ENCODE measurements at regions not wholly inside any gene's neighbourhood (a gene's known extent, or its start where the extent isn't known, plus 50 kb on each side); places are given as distances from the start of the nearest gene placed in this dataset.

DNA sequence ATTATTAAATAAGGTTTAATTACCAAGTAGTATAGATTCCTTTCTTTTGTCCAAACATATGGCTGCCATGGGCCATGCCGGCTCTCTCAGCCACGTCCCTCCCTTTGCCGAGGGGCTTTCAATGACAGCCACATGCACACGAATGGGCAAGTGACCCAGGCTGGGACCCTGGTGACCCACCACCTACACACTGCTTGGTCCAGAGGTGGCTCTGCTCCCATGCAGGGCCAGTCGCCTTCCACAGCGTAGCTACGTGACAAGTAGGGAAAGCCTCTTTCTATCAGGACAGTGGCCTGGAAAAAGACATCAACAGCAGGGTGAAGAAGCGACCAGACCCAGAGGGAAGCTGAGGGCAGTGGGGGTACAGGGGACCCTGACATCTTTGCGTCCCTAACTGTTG lies 152.8 kb upstream of the CST7 start:
- DNase-seq (ENCODE audit: low spot score): no peak

DNA sequence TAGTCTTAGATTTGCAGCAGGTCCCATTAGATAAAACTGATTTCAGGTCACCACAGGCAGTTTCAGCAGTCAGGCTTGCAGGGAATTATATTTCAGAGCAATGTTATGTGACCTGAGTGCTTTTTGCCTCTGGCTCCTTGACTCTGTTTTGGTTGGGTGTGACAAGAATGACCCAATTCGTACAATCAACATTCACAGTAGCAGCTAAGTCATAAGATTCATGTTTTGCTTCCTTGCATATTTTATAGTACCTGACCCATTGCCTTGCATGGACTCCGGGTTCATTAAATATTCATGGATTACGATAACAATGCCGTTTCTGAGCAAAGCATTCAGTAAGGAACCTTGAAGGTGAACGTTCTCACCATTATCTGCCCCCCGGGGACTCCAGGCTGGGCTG lies 152.0 kb upstream of the CST7 start:
- DNase-seq (ENCODE audit: low spot score): no peak

DNA sequence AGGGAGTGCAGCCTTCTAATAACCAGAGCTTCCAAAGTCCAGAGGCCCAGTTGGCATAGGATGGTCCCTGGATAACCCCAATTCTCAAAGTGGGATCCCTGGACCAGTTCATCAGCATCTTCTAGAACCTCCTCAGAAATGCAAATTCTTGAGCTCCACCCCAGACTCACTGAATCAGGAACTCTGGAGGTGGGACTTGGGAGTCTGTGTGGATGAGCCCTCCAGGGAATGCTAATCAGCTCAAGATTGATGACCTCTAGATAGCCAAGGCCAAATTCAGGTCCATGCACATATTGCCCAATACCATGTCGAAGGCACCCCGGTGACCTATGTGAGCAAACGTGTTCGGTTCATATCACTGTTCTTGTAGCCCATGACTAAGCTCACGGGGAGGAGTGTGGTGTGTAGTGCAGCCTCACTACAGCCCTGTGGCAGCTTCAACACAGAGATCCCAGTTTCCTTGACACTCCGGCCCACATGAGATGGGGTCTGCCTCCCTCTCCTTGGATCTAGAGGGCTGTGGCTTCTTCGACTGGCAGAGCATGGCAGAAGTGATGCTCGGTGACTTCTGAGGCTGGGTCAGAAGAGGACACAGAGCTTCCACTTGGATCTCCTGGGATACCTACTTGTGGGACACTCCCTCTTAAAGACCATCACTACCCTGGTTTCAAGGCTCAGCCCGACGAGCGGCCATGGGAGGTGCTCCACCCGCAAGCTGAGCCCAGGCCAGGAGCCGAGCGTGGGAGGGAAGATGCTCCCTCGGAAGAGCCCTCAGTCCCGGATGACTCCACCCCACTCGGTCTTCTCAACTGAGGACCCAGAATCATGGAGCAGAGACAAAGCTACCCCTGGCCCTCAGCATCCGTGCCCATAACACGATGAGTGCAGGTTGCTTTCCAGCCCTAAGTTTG lies 151.1 kb upstream of the CST7 start:
- no peak for DNase-seq (ENCODE audit: low spot score)

DNA sequence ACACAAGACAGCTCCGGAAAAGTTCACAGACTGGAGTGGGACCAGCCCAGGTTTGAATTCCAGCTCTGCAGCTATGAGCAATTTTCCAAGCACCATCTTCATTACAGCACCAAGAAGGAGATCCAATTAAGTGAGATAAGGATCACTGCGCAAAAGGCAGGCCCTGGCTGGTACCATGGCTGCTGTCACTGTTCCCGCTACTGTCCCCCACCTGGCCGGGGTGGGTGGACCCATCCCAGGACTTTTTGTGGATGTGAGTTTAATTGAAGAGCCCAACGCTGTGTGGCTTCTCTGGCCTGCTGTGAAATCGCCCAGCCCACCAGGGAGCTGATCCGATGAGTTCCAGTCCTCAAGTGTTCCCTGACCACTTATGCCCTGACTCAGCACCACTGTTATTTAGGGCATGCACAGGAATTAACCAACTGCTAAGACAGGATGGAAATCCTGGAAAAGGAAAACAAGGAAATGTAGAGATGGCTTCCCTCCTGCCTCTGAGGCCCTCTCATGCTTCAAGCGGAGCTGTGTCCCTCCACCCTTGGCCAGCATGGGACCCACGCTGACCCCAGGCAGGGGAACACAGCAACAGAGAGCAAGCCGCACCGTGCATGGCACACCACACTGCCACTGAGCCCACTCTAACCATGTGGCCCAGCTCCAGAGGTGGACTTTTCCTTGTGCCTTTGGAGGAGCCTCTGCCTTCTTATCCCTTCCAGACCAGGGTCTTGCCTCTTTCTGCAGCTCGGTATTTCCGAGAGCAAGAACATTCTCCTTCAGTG lies 150.0 kb upstream of the CST7 start:
- no peak for DNase-seq (ENCODE audit: low spot score)

DNA sequence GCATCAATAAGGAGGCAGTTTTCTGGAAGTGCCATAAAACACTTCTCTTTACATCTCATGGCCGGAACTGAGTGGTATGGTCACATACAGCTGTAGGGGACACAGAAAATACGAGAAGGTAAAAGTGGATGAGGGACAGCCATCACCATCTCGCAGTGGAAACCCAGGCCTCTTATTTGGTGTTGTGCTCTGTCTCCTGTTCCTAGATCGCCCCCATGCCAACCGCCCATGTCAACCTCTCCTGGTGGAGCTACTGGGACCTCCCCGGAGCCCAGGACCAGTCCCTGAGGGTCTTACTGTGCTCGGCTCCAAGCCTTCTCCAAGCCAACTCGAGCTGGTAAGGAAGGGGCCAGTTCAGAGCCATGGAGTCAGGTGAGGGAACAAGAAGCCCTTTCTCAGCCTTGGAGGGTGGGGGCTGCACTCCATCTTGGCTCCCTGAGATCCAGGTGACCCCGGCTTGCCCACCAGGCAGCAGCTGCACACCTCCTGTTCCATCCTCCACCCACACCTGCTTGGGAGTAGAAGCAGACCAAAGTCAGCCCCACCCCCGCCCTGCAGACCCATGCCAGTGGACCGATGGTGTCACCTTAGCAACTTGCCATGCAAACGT lies 149.0 kb upstream of the CST7 start:
- DNase-seq (ENCODE audit: low spot score): no peak

DNA sequence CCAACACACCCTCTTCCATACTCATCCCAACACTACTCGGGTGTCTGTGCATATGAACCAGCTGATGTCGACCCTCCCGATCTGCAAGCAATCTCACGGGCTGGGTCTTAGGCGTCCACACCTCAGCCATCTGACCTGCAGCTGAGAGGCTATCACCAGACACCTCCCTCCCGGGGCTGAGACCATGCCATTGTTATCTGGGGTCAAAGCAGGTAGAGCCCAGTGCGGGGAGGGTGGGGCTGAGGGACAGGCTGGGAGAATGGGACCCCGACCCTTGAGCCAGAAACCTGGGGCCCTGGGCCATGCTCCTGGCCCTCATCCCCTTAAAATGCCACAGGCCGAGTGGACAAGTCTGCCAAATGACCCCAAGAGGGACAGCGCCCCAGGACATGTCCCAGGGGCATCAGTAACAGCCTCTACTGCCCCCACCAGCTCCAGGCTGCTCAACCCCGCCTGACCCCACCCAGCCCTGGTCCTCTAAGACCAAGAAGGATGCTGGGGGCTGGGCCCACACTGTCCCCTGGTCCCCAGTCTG lies 146.7 kb upstream of the CST7 start:
- DNase-seq (ENCODE audit: low spot score): no peak

DNA sequence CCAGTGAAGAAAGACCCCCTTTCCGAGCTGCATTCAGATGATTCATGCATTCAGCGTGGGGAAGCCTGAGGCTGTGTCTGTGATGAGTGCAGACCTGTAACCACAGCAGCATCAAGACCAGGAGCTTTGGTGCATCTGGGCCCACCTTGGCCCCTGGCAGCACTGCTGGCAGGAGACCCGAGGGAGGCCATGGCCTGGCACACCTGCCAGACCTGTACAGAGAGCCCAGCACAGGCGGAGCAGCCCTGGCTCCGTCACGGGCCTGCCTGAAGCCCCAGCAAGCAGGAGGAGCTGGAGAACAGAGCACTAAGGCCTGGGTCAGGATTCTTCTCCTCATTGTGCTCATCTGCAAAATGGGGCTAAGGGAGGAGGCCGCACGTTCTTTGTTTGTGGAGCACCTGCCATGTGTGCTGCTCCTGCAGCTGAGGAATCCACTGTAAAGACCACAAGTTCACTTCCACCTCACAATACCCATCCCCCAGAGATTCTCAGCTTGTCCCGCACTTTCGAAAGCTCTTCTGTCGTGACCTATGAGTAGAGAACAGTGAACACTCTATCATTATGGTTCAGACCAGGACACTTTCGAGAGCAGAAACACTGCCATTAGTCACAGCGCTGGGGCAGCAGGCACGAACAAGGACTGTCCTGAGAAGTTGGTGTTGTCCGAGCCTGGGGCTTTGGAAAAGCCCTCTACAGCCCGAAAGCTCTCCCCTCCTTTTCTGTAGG lies 144.4 kb upstream of the CST7 start:
- no peak for DNase-seq (ENCODE audit: low spot score)

DNA sequence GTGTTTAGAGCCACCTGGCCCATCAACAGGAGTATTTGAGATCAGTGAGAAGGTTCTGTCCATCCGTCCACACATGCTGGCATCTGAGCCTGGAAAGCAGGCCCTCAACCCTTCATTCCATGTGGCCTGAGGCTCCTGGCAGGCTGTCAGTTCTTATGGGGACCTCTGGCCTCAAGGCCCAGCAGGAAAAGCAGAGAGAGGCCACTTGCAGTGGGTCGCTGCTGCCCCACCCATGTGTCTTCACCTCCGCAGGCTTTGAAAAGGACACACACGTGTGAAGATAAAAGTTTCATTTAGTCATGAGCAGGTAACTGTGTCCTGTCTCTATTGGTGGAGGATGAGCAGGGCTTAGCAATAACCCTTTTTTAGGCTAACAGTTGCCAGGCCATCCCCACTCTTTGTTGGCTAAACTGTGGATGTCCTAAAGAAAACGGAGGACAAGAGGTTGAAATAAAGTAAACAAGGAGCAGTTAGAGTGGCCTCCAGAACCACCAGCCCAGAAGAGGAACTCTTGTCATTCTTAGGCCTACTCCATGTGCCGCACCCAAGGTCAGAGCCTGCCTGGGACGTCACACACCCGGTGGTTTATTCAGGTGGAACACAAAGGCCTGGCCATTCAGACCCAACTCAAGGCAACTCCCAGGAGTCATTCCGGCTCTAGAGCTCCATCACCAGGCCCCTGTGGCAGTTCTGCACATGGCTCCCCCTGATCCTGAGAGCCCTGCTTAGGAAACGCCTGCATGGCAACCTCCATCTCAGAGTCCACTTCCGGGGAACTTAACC lies 143.4 kb upstream of the CST7 start:
- no peak for DNase-seq (ENCODE audit: low spot score)

DNA sequence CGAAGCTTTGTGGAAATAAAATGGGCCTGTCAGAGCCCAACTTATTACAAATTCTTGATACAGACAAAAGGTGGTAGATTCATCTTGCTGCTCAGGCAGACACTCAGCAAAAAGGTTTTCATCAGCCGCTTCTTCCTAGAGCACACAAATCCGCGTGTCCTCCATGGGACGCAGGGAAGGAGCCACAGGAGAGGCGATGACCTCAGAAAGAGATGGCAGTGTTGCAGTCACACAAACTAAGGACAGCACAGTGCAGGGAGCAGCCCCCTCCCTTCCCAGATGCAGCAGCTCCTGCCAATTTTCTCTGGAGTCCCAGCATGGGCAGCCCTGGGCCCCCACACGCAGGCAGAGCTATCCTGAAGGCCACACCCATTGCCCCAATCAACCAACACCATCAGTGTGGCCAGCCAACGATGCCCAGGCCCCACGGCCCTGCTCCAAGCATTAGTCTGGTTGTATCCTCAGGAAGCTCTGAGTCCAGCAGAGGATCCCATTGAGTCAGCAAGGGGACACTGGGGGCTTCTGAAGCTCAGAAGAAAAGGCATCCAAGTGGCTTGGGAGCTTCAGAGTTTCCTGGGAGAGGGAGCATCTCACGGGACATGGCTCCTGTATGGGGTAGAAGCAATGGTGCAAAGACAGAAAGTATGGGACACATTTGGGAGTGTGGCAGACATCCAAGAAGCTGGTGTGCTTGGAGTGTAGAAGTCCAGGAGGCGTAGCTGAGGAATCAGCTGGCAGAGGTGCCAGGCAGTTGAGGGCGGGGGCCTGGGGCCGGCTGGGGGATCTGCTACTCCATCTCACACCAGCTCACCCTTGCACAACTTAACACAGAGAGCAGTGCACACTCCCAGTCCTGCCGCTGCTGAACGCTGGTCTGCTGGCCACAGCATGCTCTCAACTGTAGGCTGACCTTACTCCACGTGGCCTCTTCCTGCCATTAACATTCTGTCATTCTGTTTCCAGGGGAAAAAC lies 142.1 kb upstream of the CST7 start:
- no peak for DNase-seq (ENCODE audit: low spot score)

DNA sequence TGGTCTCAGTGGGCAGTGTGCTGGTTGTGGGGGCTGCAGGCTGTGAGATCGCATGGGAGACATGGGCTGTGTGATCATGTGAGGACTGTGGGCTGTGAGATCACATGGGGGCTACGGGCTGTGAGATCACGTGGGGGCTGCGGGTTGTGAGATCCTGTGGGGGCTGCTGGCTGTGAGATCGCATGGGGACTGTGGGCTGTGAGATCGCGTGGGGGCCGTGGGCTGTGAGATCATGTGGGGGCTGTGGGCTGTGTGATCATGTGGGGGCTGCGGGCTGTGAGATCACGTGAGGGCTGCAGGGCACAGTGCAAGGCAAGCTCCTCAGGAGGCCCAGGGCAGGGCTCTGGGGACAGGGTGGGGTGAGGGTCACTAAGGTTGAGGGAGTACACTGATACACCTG lies 140.5 kb upstream of the CST7 start:
- no peak for DNase-seq (ENCODE audit: low spot score)

DNA sequence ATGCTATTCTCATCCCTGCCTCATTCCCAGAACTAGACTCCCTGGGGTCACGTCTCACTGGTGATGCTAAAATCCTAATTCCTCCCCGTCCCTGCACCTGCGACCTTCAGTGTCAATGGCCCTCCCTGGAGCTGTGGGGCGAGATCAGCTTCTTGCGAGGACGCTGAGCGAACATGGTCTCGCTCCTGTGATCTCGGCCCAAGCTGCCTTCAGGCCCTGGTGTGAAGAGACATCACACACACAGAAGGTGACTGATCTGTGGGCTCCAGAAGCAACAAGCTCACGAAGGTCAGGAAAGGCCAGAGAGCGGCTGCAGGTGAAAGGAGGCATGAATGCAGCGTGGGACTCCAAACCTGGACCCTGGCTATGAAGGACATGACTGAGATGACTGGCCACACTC lies 139.5 kb upstream of the CST7 start:
- DNase-seq (ENCODE audit: low spot score): no peak

DNA sequence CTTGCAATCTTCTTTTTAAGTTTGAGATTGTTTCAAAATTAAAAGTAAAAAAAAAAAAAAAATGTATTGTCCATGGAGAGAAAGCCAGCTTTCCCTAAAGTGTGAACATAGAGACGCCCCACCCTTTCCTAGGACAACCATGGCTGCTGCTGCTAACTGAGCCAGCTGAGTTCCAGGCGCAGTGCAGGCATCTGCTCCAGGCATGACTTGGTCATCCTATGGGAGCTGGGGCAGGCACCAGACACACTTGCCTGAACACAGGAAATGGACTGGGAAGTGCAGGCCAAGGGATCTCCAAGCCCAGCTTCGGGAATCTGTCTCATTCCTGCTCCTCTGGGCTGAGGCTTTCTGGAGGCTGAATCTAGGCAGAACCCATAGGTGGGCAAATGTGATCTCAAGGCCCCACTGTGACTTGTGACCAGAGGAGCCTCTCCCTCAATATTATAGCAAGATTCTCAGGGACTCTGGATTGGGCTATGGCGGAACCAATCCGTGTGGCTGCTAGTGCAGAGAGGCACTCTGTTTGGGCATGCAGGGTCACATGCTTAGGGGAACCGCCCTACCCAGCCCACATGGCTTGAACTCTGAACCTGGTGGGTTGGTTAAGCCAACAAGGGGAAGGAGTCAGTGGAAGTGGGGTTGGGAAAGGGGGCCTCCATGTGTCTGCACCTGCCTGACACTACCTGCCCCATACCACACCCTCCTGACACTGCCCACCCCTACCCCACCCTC lies 138.2 kb upstream of the CST7 start:
- DNase-seq (ENCODE audit: low spot score): no peak

DNA sequence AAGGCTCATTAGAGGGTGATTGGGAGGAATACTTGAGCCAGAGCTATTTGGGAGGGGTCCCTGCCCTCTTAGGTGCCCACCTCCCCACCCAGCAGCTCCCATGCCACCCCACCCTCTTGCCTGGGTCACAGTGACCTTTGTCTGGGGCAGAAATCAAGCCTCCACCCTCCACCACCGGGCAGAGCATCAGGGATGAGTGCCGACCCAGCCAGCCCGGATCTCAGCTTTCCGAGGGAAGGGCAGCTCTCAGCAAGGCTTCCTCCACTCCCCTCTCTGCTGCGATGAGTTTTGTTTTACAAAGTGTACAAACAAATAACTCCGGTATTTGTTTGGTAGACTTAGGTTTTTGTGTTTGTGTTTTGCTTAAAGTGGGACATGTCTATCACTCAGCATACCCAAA lies 136.7 kb upstream of the CST7 start:
- no peak for DNase-seq (ENCODE audit: low spot score)

DNA sequence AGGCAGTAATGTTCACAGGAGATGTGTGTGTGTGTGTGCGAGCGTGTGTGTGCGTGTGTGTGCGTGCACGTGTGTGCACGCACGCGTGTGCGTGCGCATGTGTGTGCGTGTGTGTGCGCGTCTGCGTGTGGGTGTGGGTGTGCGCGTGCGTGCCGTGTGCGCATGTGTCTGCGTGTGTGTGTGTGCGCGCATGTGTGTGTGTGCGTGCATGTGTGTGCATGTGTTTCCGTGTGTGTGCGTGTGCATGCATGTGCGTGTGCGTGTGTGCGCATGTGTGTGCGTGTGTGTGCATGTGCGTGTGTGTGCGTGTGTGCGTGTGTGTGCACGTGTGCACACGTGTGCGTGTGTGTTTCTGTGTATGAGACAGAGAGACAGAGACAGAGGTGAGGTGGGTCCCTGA lies 136.0 kb upstream of the CST7 start:
- DNase-seq (ENCODE audit: low spot score): no peak

DNA sequence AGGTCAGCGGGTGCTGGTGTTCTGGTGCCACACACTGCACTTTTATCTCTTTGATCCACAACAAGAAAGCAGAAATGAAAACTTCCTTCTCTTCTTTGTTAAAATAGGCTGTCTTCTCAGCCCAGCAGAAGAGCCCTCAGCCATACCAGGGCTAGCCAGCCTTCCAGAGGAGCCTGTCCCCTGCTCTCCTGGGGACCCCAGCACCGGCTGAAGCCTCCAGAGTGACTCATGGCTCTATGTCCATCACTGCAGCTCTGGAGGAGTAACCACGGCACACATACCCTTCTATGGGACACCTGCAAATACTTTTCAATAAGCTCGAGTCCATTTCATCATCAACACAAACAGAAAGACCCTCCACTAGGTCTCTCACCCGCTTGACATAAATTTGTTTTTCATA lies 135.6 kb upstream of the CST7 start:
- no peak for DNase-seq (ENCODE audit: low spot score)

DNA sequence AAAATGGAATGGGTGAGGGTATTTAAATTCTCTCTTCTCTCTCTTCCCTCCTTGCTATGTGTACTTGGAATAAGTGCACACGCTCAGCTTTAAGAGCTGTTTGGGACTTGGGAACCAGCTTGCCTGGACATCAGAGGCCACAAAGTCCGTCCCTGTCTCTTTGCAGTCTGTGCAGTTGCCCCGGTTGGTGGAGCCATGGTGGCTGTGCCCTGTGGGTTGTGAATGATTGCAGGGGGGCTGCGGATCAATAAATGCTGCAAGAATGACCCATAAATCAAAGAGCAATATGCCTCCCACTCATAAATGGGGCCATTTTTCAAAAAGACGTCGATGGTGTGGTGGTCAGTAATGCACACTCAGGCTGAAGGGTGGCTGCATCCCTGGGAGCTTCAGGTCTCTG lies 135.1 kb upstream of the CST7 start:
- DNase-seq (ENCODE audit: low spot score): no peak

DNA sequence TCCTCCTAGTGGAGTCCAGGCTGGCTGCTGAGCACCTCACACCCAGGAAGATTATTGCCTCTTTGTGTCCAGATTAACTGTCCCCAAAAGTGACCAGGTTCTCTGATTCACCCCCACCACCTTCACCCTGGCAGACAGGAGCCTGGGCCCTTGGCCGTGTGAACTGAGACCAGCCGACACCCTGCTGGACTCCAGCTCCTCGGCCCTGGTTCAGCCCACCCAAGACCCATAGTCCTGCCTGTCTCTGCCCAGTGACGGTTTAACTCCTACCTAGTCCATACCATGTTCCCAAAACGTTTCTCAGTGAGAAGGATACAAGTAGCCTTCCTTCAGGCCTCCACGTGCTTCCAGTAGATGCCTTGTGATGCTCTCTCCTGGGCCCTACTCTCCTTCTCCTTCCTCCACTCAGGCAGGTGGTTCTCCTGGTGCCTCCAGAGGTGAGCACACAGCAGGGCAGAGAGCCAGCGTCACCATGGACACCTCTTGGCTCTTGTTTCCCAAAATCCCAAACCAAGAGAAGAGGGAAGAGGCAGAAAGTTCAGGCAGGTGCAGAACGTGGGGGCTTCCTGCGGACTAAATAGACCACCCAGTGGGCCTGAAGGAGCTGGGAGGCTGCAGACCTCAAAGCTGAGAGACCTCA lies 134.4 kb upstream of the CST7 start:
- DNase-seq (ENCODE audit: low spot score): no peak

DNA sequence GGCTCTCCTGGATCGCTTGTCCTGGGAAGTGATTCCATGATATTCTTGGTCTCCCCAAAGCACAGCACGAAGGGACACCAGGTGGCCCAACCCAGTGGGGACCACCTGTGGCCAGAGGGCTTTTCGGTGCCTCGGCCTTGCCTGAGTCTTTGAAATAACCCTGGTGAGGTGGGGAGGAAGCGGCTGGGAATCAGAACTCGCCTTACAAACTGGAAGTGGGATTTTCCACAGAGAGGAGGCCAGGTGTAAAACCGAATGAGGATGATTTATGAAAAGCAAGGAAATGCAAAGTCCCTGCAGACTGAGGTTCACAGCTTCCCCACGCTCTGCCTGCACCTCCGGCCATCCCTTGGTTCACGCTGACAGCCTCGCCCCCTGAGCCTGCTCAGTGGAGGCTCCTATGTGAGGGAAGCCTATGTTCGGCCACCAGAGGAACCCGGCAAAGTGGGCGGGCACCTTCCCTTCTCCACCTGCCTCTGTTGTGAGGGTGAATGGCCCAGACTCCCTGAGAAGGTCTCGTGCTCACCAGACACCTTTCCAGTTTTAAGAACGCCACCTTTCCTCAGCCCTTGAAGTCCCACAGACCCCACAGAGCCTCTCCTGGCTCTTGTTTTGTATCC lies 133.8 kb upstream of the CST7 start:
- DNase-seq (ENCODE audit: low spot score): no peak
